Right cardiac atrium (tissue), 5 donors: ENCODE measurements at regions not wholly inside any gene's neighbourhood (a gene's known extent, or its start where the extent isn't known, plus 50 kb on each side); places are given as distances from the start of the nearest gene placed in this dataset.

Experiments used
- ATAC-seq, 2 donors: fragments of 200-7000 bp; cut with Tn5 transposase; one replicate each; pipeline versions ENCODE4 v1.8.0 to v1.9.1; 2020; ENCODE audit warnings: moderate library complexity in 2 of 2, mild to moderate bottlenecking in 1 of 2
- DNase-seq, 3 donors: peaks; one replicate each; pipeline ENCODE4 v3.0.0-alpha.2; 2020
- H3K27ac ChIP-seq: one replicate; pipeline ENCODE4 v1.5.1; 2013; ENCODE audit warnings: mild to moderate bottlenecking, low read length, control low read depth, moderate library complexity
- H3K27me3 ChIP-seq: one replicate; pipeline ENCODE4 v1.6.1; 2013; ENCODE audit not compliant: control insufficient read depth, insufficient read depth
- H3K4me1 ChIP-seq: one replicate; pipeline ENCODE4 v1.6.1; 2013; ENCODE audit warnings: low read length; ENCODE audit not compliant: control insufficient read depth, insufficient read depth
- H3K4me3 ChIP-seq: one replicate; pipeline ENCODE4 v1.5.1; 2013; ENCODE audit warnings: low read length, control low read depth
- H3K9me3 ChIP-seq: one replicate; pipeline ENCODE4 v1.6.1; 2013; ENCODE audit warnings: low read length; ENCODE audit not compliant: control insufficient read depth
- WGBS: extraction: QIAGEN DNeasy Blood & Tissue Kit; methylation state at CpG from one replicate; pipeline ENCODE4 v1.1.7; 2013; 5-methylcytosine and 5-hydroxymethylcytosine counted together
- intact Hi-C, 4 donors: fragments of 100-400 bp; cut with DNase I; formaldehyde crosslinking; loops; one replicate each; pipeline versions ENCODE4 v1.11.0 to v1.14.0; 2022 to 2023
- donor health status: healthy with polysubstance abuse.
- donor health status: DM: no; HTN: yes; CAD: no.
- donor health status: DM: no; HTN: no; CAD: no.
- donor health status: DM: no; HTN: yes; CAD: no; lungs with severe emphysema.
- donor health status: DM: yes; HTN: yes; CAD: no.

- Histone ChIP-seq H3K27ac (no peak overlapping the region), H3K4me3 (no peak overlapping the region), H3K4me1 (no peaks in the 10 kb centered on the region), H3K27me3 (no peaks in the 10 kb centered on the region), H3K9me3 (peaks cover 3% of the 10 kb centered on the region)
- DNase-seq (no peak), ATAC-seq (no peak)
- whole genome bisulfite sequencing: 54% methylated on average over 5 of the region's 5 CpGs
- intact Hi-C loops: no loop called here
Observed at GRCh38 chr3:127112796-127113570, 79.9 kb upstream of the PRR23E start.

GRCh38 chr3:127113571-127113891 is 79.4 kb upstream of the PRR23E start:
- intact Hi-C loops: no loop called here
- peaks cover 3% of the 10 kb centered on the region for H3K9me3 ChIP-seq
- no peak for DNase-seq
- H3K27me3 ChIP-seq: no peaks in the 10 kb centered on the region
- no peak overlapping the region for H3K4me3 ChIP-seq
- ATAC-seq: no peak
- no peaks in the 10 kb centered on the region for H3K4me1 ChIP-seq
- H3K27ac ChIP-seq: no peak overlapping the region
- 67% methylated on average over 1 of the region's 1 CpG for WGBS

- no peak overlapping the region for H3K27ac ChIP-seq
- DNase-seq (peak in 1 of 3 donors; percentile 21), ATAC-seq (no peak)
- peaks cover 3% of the 10 kb centered on the region for H3K9me3 ChIP-seq
- 62% methylated on average over 5 of the region's 5 CpGs for WGBS
- H3K27me3 ChIP-seq: no peaks in the 10 kb centered on the region
- intact Hi-C loops: no loop called here
- H3K4me3 ChIP-seq: no peak overlapping the region
- H3K4me1 ChIP-seq: no peaks in the 10 kb centered on the region
Observed at GRCh38 chr3:127114337-127115070, 78.4 kb upstream of the PRR23E start.

DNA sequence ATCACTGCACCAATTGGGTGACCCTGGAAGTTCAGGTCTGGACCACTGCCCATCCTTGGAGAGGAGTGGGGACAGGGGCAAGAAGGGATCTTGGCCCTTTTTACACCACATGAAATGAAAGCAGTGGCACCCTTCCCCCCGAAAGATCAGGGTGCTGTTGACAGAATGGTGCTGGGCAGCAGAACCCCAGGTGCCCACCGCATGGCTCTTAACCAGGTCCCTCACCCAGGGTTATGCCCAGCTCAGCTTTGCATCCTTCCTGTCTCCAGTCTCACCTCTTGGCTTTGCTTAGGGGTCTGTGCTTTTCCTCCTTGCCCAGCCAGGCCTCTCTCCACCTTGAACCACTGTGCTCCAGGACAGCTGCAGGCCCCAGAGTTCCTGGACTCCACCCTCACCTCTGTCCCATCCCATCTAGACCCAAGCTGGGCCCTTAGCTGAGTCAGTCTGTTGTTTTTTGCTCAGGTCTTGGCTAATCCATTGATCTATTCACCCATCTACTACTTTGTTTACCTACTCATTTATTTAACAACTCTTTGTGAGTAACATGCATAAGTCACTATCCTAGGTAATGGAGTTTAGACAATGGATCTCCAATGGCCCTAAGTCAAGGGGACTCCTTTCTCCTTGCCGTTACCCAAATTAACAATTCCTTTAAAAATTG is 77.1 kb upstream of the PRR23E start:
- Histone ChIP-seq H3K27ac (no peak overlapping the region), H3K27me3 (no peaks in the 10 kb centered on the region), H3K4me1 (no peaks in the 10 kb centered on the region), H3K4me3 (no peak overlapping the region), H3K9me3 (peaks cover 3% of the 10 kb centered on the region)
- intact Hi-C loops: no loop called here
- no peak for DNase-seq
- WGBS: 85% methylated on average over 3 of the region's 3 CpGs
- ATAC-seq: peak in 1 of 2 donors; percentile 29

GRCh38 chr3:127118366-127118765 is 74.6 kb upstream of the PRR23E start:
- Histone ChIP-seq H3K27ac (no peak overlapping the region), H3K27me3 (no peaks in the 10 kb centered on the region), H3K9me3 (no peaks in the 10 kb centered on the region), H3K4me1 (no peaks in the 10 kb centered on the region), H3K4me3 (no peak overlapping the region)
- 89% methylated on average over 3 of the region's 3 CpGs for WGBS
- intact Hi-C loops: no loop called here
- ATAC-seq (no peak), DNase-seq (no peak)

DNA sequence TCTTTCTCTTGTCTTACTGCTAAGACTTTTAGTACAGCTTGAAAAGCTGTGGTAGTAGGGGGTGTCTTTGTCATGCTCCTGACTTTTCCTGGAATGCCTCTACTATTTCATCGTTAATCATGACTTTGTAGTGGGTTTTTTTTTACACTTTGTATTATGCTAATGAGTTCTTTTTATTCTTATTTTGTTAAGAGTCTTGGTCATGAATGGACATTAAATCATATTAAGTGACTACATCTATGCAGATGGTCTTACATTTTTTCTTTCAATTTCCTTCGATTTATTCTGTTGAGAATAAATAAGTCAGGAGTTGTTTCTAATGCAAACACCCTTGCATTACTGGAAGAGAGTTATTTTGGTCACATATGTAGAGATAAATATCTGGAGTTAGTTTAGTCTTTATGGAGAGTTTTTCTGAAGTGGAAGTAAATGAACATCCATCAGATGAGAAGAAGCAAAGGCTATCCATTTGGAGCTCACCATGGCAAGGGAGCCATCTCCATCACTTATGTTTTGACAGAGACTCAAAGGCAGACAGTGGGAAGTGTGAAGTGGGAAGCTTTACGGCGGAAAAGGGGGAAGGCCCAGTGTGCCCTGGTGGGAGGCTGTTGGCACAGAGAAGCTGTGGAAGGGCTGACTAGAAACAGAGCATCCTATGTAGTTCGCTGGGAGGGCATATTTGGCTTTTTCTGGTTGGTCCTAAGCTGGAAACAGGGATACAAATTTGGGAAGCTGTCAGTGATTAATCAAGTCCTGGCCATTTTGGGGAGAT is 73.1 kb upstream of the PRR23E start:
- Histone ChIP-seq H3K9me3 (no peaks in the 10 kb centered on the region), H3K4me3 (no peak overlapping the region), H3K27me3 (no peaks in the 10 kb centered on the region), H3K4me1 (no peaks in the 10 kb centered on the region), H3K27ac (no peak overlapping the region)
- DNase-seq (no peak), ATAC-seq (no peak)
- intact Hi-C loops: no loop called here
- whole genome bisulfite sequencing: 63% methylated on average over 5 of the region's 5 CpGs

DNA sequence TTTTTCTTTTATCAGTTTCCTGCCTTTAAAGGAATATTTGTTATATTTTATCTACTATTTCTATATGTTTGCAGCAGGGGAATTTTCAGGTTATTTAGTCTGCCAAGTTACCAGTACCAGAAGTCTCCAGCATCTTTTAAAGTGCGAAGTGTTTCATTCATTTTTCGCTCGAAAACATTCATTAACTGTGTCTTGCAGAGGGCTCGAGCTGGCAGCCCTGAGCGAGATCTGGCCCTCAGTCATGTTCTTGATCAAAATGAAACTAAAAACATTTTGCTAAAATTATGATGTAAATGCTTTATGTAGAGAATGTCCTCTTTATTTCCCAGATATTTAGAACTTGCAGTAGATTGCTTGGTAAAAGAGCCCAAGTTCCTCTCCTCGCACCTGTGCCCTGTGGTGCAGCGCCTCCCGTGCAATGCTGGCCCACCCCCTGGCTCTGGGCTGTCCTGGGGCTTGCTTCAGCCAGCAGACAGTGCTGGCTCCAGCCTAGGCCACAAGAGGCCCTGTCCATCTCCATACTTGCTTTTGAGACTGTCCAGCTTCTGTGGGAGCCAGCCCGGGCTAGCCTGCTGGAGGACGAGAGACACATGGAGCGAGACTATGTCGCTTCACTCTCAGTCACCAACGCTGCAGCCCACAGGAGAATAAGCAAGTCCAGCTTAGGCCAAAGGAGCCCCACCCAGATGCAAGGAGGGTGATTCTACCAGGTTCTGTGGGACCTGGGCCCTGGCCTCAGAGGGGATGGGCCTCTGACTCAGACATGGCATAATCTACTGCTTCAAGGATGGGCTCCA is 71.9 kb upstream of the PRR23E start:
- 71% methylated on average over 13 of the region's 13 CpGs for WGBS
- H3K9me3 ChIP-seq: no peaks in the 10 kb centered on the region
- intact Hi-C loops: no loop called here
- no peak overlapping the region for H3K27ac ChIP-seq
- peak in 1 of 2 donors; percentile 78 for ATAC-seq
- peak in 2 of 3 donors; percentile 51 to 68 for DNase-seq
- H3K4me1 ChIP-seq: no peaks in the 10 kb centered on the region
- no peak overlapping the region for H3K4me3 ChIP-seq
- H3K27me3 ChIP-seq: no peaks in the 10 kb centered on the region

GRCh38 chr3:127121885-127122284 is 71.0 kb upstream of the PRR23E start:
- Histone ChIP-seq H3K4me1 (no peaks in the 10 kb centered on the region), H3K9me3 (no peaks in the 10 kb centered on the region), H3K27ac (no peak overlapping the region), H3K4me3 (no peak overlapping the region), H3K27me3 (no peaks in the 10 kb centered on the region)
- intact Hi-C loops: no loop called here
- 55% methylated on average over 1 of the region's 1 CpG for WGBS
- DNase-seq (no peak), ATAC-seq (no peak)

DNA sequence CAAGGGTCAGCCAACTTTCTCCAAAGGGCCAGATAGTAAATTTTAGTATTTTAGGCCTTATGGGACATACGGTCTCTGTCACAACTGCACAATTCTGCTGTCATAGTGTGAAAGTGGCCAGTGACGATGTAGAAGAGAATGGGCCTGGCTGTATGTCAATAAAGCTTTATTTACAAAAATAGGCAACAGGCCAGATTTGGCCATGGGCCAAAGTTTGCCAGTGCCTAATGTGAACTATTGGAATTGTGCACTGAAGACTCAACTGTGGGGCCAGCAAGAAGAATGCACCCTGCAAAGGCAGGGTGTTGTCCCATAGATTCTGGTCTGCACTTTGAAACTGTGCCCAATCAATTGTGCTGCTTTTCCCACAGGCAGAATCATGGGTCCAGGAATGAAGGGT is 69.4 kb upstream of the PRR23E start:
- 87% methylated on average over 2 of the region's 2 CpGs for WGBS
- intact Hi-C loops: no loop called here
- no peak overlapping the region for H3K4me3 ChIP-seq
- H3K27ac ChIP-seq: no peak overlapping the region
- H3K27me3 ChIP-seq: no peaks in the 10 kb centered on the region
- H3K9me3 ChIP-seq: no peaks in the 10 kb centered on the region
- no peak for ATAC-seq
- H3K4me1 ChIP-seq: no peaks in the 10 kb centered on the region
- no peak for DNase-seq

- intact Hi-C loops: no loop called here
- DNase-seq (no peak), ATAC-seq (no peak)
- Histone ChIP-seq H3K4me3 (no peak overlapping the region), H3K9me3 (no peaks in the 10 kb centered on the region), H3K27ac (no peak overlapping the region), H3K4me1 (no peaks in the 10 kb centered on the region), H3K27me3 (no peaks in the 10 kb centered on the region)
- 57% methylated on average over 4 of the region's 4 CpGs for WGBS
Observed at GRCh38 chr3:127124120-127124519, 68.8 kb upstream of the PRR23E start.
